Islet precursor cell (in vitro differentiated cells): ENCODE measurements at regions not wholly inside any gene's neighbourhood (a gene's known extent, or its start where the extent isn't known, plus 50 kb on each side); places are given as distances from the start of the nearest gene placed in this dataset.
"Not testable (repeated sequence)": the region's sequence is repeated elsewhere in the genome, so short reads cannot be mapped to it uniquely, and the experiment has no call there.

Experiments
- DNase-seq: peaks from one replicate; pipeline ENCODE4 v3.0.0-alpha.2; 2018

DNA sequence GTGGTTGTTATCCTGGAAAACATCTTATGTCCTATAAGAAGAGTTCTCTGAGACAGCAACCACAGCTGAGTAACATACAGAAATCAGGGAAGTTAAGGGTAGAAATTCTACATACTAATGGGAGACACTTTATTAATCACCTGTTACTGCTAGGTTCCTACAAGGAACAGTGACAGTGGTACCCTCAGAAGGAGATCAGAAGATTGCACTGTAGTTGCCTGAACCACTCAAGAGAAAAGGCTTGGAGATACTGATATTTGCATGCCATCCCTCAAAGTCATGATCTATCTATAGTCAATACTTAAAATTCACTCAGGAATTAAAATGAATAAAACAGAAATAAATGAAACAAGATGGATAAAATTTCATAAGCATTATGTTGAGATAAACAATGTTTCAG, 136.0 kb downstream of the LMLN start:
- DNase-seq, result no peak

DNA sequence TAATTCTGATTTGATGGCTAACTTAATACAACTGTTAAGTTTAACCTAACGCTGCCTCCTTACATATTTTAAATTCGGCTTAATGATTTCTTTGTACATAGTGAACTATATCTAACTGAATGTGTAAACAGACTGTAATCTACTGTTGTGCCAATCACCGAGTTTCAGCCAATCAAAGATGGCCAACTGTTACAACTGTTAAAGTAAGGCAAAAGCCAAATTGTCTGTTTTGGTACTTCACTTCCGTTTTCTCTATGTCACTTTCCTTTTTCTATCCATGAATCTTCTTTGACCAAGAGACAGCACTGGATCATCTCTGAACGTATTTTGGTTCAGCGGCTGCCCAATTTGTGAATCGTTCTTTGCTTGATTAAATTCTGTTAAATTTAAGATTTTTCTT, 137.0 kb downstream of the LMLN start:
- DNase-seq, result no peak

GRCh38 chr3:198098661-198099081, 138.7 kb downstream of the LMLN start:
- not testable (repeated sequence) for DNase-seq

- DNase-seq, result not testable (repeated sequence)
These were observed 143.1 kb downstream of the LMLN start for GRCh38 chr3:198103070-198103469.

DNA sequence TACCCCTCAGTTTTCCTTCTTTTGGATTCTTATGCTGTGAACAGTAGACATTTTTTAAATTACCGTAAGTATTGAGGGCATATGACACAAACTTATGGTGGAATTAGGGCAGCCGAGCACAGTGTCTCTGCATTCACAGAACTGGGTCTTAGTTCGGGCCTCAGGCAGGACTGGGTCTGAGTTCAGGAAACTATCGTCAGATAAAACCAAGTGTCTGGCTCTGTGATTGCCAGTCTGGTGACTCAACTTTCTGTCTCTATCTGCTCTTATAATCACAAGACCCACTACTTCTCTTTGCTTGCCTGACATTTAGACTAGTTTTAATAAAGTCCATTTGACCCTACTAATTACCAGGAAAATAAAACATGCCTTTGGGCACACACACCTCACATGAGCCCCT, 146.2 kb downstream of the LMLN start:
- DNase-seq, result no peak

- peak; percentile 58 for DNase-seq
These were observed 148.1 kb downstream of the LMLN start for GRCh38 chr3:198107840-198108734.

DNA sequence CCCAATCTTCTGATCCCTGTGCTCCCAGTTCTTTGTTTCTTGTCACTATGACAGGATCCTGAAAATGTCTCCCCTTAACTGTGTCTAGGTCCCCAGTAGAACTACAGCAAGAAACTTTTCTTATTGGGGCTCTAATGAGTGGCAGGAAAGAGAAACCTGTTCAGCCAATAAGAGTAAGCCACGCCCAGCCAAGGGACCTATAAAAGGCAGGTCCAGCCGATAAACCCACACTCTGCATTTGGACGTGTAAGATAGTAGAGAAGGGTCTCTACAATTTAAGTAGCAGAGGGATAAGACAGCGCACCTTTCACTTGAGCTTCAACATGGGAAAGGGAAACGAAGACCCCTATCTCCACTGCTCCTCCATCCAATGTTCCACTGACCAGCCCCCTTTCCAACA, 149.9 kb downstream of the LMLN start:
- no peak for DNase-seq

- DNase-seq, result no peak
These were observed 152.0 kb downstream of the LMLN start for GRCh38 chr3:198112031-198112430.

GRCh38 chr3:198113206-198114053, 153.4 kb downstream of the LMLN start:
- DNase-seq, result peak; percentile 58

- DNase-seq, result not testable (repeated sequence)
These were observed 154.5 kb downstream of the LMLN start for GRCh38 chr3:198114516-198114915.

DNA sequence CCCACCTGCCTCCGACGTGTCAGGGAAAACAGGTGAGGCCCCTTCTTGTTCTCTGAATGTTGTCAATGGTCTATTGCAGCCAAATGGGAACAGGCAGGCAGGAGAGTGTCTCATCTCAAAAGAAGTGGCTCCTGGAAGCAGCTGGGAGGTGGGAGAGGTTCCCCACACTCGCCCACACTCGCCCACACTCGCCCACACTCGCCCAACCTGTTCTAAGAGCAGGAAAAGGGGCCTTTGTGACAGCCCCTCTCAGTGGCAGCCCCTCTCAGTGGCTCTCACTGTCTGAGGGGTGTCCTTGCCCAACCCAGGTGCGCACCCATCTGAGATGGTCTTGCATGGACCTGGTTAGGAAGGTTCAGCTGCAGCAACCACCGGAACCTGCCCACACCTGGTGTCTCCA, 162.2 kb downstream of the LMLN start:
- not testable (repeated sequence) for DNase-seq

GRCh38 chr3:198137038-198137835, 177.2 kb downstream of the LMLN start:
- DNase-seq, result not testable (repeated sequence)

DNA sequence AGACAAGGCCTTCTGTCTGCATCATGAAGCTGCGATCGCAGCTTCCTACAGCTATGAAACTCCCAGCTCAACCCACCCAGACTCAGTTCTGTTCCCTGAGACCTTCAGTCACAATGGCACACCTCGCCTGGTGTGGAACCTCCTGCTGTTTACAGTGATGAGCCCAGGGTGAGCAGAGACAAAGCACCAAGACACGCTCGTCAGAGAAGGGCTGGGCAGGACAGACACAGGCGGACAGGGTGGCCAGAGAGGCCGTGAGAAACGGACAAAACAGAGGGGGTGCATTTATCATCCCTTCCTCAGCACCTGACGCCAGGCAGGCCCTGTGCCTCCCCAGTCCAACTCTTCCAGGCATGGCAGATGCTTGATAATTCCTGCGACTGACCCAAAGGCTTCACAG, 178.2 kb downstream of the LMLN start:
- DNase-seq, result not testable (repeated sequence)

- not testable (repeated sequence) for DNase-seq
These were observed 179.0 kb downstream of the LMLN start for GRCh38 chr3:198139037-198139436.

DNA sequence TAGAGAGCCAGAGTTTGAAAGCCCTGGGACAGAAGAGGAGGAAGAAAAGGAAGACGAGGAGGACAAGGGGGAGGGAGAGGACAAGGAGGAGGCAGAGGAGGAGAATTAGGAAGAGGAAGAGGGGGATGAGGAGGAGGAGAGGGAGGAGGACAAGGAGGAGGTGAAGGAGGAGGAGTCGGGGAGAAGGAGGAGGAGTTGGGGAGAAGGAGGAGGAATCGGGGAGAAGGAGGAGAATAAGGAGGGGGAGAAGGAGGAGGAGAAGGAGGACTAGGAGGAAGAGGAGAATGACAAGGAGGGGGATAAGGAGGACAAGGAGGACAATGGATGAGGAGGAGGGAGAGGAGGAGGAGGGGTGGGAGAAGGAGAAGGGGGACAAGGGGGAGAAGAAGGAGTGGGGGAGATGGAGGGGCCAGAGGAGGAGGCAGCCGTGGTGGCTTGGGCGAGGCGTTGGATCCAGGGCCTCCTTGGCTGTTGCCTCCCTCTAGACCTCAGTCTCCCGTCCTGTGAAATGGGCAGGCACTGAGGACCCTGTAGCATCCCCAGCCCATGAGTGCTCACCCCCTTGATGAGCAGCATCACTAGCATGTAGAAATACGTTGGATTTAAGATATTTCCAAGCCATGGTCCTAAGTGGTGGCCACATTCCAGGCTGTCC, 179.6 kb downstream of the LMLN start:
- DNase-seq, result not testable (repeated sequence)

GRCh38 chr3:198143300-198144137, 183.5 kb downstream of the LMLN start:
- peak; percentile 30 for DNase-seq

DNA sequence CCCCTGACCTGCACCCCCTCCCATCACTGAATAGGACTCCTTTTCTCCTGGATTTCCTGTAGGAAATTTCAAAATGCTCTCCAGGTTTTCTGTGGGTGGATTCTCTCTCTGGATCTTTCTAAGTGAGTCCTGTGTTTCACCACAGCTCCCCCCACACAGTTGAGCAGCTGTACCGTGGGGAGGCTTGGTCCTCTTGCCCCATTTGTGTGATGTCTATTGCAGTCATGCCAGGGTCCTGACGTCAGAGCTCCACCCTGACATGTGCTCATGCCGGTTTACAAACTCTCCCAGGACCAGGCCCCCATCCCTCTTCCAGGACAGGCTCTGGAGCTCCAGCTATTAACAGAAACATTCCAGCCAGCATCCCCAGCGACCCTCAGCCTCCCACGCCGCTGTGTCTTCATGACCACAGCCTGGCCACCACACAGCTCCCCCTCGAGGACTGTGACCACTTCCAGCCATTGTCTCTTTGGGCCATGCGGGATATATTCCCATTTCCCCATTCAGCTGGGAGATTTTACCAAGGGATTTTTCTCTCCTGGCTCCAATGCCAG, 185.3 kb downstream of the LMLN start:
- peak; percentile 43 for DNase-seq

GRCh38 chr3:198146070-198146469, 186.1 kb downstream of the LMLN start:
- DNase-seq, result not testable (repeated sequence)

DNA sequence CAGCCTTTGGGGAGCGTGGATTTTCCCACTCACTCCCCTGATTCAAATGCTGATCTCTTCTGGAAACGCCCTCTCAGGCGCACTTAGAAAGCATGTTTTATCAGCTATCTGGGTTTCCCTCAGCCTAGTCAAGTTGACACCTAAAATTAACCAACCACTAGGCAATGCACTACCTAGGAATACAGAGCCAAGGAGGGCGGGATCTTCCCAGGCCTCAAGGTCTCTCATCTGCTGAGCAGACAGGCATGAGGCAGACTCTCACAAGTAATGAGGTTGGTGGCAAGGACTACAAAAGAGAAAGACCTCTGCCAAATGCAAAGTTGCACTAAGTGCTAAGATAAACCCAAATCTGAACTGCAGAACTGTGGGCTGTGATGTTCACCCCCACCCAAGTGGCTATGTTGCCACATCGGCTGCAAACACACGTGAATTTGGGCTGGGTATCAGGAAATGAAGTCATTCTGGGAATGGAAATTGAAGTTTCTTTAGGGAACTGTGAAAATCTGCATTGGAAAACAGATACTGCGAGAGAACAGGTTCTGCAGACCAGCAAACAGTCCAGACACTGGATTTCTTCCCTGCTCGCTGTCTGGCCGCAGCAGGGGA, 186.6 kb downstream of the LMLN start:
- DNase-seq, result peak; percentile 26

DNA sequence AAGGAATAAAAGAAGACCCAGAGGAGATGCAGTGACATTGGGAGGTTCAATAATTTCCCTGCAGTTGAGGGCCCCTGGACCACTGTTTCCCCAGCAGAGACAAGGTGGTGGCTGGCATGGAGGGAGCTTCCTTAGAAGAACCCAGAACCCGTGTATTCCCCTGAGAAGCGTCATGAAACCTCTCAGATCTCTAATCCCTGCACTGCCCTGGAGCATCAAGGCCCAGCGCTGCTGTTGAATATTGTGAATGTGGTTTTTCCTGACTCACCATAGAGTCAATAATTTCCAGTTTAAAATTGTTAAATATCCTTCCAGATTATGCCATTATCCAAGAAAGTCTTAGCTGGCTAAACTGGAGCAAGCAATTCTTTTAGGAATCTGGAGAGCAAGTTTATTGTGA, 187.2 kb downstream of the LMLN start:
- DNase-seq, result not testable (repeated sequence)

- peak; percentile 68 for DNase-seq
These were observed 188.0 kb downstream of the LMLN start for GRCh38 chr3:198147993-198148392.
